ENCODE measurements at regions not wholly inside any gene's neighbourhood (a gene's known extent, or its start where the extent isn't known, plus 50 kb on each side); places are given as distances from the start of the nearest gene placed in this dataset.

- TF ChIP-seq CTCF (optimal IDR thresholded peaks at IDR 0.05 in 1 of 3, IDR thresholded peaks at IDR 0.05 in 1 of 3, conservative IDR thresholded peaks at IDR 0.05 in 1 of 3; ENCODE audit: extremely low read depth in 1 of 3, insufficient read depth in 2 of 3, low read length in 3 of 3) (no peak), EZH2 (IDR thresholded peaks at IDR 0.05; ENCODE audit: low read length) (no peak)
These were observed 169.4 kb downstream of the NNT start for GRCh38 chr5:43772458-43772763.
